Stimulated activated CD8-positive, alpha-beta memory T cell treated with anti-CD3 and anti-CD28 coated beads, Interleukin-15, amount 100 ng/mL, for 1 hour (primary cell): ENCODE measurements at regions not wholly inside any gene's neighbourhood (a gene's known extent, or its start where the extent isn't known, plus 50 kb on each side); places are given as distances from the start of the nearest gene placed in this dataset.
"Not testable (repeated sequence)": the region's sequence is repeated elsewhere in the genome, so short reads cannot be mapped to it uniquely, and the experiment has no call there.

ENCODE experiments used
- DNase-seq: peaks from one replicate; pipeline ENCODE4 v3.0.0-alpha.2; 2020; ENCODE audit warnings: low read depth

DNA sequence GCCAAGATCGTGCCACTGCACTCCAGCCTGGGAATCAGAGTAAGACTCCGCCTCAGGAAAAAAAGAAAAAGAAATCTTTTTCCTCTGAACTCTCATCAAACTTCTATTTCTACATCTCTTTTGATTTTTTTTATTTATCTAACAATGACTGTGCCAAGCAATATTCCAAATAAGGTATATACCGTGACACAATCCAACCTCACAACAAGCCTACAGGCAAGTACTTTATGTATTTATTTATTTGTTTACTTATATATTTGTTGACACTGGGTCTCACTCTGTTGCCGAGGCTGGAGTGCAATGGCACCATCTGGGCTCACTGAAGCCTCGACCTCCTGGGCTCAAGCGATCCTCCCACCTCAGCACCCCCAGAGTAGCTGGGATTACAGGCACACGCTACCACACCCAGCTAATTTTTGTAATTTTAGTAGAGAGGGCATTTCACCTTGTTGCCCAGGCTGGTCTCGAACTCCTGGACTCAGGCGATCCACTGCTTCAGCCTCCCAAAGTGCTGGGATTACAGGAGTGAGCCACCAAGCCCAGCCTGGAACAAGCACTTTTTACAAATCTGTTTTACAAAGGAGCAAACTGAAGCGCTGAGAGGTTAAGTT, 94.9 kb upstream of the CHD2 start:
- DNase-seq: no peak

DNA sequence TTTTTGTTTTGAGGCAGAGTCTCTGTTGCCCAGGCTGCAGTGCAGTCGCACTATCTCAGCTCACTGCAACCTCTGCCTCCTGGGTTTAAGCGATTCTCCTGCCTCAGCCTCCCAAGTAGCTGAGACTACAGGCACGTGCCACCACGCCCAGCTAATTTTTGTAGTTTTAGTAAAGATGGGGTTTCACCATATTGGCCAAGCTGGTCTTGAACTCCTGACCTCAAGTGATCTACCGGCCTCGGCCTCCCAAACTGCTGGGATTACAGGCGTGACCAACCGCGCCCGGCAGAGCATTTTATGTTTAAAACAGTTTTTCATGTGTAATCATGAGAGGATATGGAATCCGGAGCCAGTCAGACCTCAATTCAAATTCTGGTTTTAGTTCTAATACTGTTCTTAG, 94.0 kb upstream of the CHD2 start:
- not testable (repeated sequence) for DNase-seq

DNA sequence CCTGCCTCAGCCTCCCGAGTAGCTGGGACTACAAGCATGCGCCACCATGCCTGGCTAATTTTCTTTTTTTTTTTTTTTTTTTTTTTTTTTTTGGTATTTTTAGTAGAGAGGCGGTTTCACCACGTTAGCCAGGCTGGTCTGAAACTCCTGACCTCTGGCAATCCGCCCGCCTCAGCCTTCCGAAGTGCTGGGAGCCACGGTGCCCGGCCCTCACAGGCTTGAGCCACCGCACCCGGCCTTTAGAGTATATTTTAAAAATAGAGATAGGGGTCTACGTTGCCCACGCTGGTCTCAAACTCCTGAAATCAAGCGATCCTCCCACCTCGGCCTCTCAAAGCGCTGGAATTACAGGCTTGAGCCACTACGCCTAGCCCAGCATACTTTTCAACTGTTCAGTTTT, 93.4 kb upstream of the CHD2 start:
- DNase-seq: no peak

DNA sequence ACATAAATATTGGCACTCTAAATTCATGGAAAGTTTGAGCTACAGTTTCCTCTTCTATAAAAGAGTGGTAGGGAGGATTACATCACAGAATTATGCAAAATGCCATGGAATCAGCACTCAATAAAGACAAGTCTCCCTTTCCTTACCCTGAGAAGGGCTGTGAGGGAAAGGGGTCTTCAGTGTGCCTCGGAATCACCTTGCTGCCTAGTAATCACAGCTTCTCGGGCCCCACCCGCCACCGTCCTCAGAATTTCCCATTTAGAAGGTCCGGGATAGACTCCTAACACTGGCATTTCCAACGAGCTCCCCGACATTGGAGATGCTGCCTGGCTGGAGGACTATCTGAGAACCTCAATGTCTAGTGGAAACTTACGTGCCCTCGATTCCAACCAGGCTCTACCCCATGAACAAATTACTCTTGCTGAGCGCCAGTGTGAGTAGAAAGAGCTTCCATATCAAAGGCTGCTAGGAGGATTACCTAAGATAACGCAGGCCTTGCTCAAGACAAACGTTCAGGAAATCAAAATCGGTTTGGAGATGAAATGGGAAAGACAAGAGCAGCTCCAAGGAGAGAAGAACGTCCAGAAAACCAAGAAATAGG, 92.1 kb upstream of the CHD2 start:
- no peak for DNase-seq

DNA sequence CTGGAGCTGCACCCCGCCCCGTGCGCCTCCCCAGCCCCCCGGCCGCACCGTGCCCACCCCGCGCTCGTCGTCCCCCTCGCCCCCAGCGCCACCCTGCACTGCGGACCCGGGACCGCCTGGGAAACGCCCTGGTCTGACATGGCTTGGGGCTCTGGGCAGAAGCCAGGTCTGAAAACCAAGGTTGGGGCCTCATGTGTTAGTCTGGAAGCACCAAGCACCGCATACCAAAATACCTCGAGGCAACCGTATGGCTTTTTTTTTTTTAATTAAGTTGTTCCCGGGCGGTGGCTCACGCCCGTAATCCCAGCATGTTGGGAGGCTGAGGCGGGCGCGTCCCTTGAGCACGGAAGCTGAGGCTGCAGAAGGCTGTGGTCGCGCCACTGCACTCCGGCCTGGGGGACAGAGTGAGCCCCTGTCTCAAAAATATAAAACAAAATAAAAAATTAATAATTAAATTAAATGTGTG, 91.5 kb upstream of the CHD2 start:
- DNase-seq: no peak

DNA sequence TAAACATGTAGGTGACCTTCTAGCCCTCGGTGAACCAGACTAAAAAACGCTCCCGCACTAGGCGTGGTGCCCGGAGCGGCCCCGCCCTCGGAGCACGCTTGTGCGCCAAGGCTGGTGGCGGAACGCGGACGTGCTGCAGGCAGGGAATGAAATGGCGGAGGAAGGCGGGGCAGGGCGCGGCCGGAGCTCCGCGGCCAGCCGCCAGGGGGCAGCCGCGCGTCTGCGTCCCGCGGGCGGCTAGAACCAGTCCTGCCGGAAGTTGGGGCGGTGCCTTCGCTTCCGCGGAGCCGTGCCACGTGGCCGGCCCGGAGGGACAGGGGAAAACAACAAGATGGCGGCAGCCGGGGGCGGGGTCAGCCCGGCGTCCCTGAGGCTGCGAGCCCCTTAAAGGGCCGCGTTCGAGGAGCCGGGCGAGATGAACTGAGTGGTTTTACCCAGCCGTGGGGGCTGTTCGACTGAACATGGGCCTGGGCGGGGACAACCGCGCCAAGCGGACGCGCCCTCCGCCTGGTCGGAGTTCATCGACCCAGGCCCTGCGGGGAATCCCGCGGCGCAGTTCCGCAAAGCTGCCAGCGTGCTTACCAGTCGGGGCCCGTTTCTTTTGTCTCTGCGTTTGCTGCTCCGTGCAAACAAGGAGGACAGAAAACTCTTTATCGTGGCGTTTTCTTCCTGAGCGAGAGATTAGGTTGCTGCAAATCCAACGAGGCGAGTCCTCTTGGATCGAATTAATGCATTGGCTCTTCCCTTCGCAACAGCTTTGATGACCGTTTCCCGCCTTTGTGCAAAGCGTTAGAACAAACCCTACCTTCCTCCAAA, 90.9 kb upstream of the CHD2 start:
- peak; percentile 94 for DNase-seq

DNA sequence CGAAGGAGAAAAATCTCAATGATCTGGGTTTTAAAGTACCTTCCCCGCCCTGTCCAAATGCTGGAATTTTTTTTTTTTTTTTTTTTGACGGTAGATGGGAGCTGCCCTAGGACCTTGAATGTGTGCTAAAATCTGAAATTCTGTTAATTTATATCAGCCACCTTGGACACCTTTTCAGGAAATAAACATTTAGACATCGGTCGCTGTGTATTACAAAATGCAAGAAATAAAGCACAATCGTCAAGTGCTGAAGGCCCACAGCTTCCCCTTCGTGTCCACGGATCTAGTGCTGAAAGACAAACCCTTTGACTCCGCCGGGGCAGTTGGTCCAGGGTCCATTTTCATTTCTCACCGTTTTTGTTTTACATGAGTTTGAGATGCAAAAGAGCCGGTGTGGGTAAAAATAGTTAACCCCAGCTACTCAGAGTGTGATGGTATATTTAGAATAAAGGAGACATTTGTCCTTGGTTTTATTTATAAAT, 90.2 kb upstream of the CHD2 start:
- no peak for DNase-seq

DNA sequence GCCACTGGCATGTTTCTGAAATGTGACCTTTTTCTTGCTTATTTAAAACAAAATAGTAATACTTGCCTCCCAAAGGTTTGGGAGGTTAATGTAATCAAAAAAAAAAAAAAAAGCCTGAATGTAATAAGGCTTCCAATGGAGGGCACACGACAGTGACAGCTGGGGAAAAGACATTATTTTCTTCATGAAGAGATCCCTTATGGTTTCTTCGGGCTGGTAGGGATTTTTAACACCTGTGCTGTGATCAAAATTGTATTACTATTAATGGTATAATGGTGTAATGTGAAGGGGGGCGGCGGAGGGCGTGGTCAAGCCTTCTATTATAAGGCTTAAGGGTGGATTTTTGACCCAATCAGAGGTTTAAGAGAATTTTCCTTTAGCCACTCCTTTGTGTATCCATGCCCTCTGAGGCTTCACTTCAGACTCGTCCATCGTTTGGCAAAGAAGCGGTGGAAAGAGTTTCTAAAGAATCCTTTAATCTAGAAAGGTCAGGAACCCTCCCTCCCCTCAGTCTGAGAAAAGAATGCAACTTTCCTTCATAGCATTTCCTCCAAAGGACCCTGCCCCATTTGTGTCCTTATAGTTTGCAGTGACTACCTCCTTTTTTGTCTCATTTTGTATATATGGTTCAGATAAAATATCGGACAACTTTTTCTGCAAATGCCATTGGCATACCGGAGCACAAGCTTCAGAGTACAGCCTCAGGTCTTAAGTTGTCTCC, 89.5 kb upstream of the CHD2 start:
- DNase-seq: no peak

DNA sequence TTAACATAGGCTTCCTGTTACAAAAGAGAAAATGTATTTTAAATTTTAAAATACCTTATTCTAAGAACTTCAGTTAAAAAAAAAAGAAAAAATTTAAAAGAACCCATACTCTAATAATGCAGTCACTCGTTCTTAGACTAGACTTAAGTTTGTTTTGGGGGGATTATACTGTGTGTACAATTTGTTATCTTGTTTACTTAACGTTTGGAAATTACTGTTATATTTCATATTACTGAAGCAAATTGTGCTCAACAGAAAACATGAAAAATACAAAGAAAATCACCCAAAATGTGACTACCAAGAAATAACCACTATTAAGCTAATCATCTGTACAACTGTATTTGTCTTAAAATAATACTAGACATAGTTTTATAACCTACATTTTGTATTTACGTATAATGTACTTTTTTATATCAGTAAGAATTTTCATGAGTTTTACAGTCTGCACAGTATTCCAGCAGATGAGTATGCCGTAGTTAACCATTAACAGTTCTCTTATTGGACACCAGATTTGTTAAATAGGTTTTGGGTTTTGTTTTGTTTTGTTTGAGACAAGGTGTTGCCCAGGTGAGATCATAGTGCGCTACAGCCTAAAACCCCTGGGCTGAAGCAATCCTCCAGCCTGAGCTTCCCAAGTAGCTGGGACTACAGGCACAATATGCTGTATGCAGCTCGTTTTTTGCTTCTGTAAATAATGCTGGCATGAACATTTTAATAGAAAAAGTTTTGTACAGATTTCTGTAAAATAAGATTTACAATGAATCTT, 88.8 kb upstream of the CHD2 start:
- no peak for DNase-seq

DNA sequence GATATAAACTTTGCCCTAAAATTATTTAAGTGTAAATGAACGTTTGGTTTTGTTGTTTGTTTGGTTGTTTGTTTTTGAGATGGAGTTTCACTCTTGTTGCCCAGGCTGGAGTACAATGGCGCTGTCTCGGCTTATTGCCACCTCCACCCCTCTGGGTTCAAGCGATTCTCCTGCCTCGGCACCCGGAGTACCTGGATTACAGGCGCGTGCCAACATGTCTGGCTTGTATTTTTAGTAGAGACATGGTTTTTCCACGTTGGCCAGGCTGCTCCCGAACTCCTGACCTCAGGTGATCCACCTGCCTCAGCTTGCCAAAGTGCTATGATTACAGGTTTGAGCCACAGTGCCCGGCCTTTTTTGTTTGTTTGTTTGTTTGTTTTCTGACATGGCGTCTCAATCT, 87.9 kb upstream of the CHD2 start:
- DNase-seq: no peak

DNA sequence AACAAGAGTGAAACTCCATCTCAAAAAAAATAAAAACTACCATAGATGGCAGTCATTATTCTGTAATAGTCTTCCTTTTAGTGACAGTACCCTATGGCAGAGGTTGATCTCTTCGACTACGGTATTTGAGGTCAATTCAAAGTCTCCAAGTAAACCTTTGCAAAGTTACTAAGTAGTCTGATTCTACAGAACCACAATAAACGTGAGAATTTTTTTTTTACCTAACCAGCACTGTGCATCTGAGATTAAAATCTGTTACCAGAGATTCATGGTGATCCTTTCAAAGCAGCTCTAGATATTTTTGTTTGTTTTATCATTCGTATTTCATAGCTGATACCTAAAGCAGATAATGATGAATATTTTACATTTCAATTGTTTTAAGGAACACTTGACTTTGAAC, 86.6 kb upstream of the CHD2 start:
- DNase-seq: no peak

DNA sequence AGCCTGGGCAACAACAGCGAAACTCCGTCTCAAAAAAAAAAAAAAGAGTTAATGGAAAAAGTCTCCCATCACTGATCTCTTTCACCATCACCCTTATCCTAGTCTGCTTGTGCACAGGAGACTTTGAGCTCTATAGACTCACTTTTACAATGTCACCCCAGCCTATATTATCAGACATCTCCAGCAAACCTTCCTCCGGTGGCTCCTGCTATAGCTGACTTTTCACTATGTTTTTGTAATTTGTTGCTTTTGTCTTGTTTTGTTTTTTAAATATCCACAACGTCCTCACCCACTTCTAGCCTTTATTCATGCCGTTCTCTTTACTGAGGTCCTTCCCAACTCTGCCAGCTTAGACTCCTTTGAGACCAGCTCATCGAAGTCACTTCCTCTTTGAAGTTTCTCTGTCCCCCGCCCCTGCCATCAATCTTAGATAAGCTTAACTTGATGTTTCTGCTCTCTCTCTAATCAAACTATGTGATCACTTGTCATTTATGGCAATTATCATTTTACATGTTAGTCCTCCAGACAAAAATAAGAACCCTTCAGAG, 82.7 kb upstream of the CHD2 start:
- no peak for DNase-seq

DNA sequence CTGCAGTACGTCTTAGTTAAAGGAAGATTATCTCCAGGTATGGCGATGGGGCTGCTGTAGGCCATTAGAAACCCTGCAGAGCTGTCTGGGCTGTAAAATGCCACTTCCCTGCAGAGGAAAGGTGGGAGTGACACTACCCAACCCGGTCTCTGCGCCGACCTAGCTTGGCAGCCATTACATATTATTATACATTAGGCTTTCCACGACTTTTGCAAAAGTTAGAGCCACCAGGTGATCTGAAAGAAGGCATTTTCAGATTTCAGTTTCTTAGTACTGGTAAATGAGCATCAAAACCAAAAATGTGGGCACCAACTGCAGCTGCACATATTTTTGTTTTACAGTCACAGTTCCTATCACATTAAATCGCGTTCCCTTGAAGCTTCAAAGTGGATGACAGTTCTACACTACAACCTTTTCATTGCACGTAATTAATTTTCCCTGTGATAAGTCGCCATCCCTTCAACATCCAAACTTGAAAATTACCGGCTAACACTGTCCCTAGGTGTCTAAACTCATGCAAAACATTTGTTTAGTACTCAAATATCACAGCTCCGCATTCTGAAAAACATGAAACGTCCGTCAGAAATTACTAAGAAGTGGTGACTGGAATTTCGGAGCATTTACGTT, 81.4 kb upstream of the CHD2 start:
- DNase-seq: no peak

DNA sequence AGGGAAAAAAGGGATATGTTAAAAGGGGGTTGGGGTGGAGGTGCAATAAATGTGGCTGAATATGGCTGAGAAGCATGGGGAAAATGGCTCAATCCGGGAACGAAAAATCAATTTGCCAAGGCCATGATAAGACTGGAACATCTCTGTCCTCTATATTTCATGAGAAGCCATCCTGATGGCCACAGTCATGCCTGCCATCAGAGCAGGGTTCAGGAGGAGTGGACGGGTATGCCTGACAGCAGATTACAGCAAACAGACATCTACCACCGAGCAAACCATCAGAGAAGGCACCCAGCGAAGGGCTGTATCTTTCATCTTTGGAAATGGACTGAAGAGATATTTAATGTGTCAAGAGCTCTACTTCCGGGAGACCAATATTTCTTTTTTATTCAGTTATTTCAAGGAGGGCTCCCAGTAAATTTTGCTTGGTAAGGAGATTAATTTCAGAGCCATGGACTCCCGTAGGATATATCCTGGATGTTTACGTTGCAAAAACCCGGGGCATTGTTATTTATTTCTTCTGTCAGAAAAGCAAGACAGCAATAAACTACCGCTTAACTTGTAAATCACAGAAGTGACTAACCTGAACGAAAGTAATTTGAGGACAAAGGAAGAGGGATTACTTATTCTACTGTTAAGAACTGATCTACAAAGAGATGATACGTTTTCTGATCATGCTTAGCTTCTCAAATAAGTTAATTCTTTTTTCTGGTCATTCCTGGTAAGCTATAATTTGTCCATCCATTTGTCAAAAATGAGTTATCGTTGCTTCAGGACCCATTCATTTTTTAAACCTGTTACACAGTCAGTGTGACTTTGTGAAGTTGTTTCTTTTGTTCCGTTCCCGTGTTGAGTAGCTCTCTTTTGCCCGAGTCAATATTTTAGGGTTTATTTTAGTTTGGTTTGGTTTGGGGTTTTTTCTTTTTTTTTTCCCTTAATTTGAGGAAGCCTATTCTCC, 80.6 kb upstream of the CHD2 start:
- DNase-seq: no peak

DNA sequence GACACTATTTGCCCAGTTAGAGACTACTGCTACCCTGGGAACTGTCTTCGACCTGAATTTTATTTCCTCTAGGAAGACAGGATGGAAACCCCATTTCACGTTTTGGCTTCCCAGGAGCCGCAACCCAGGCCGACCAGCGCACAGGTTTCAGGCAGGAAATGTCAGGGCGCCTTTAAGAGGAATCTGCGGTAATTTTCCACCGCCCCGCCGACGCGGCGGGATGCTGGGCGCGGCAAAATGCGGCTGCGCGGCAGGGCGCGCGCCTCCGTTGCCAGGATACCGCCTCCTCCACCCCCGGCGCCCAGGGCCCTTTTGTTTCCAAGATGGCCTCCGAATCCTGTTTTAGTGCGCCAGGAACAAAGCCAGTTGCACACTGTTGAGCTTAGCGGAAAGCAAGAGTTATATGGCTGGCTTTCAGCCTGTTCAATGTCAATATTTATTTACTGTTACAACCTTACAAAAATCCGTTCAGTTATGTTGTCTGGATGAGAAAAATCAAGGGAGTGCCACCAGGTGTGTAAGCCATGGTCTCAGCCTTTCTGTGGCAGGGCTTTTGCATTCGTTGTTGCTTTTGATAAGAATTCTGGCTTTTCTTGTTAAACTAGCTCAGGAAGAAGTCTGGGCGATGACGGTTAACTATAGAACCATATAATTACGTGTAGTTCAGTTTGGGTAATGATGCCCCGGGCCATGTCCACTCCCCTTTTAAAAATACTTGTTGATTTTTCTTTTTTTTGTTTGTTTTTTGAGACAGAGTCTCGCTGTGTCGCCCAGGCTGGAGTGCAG, 79.7 kb upstream of the CHD2 start:
- peak; percentile 67 for DNase-seq

DNA sequence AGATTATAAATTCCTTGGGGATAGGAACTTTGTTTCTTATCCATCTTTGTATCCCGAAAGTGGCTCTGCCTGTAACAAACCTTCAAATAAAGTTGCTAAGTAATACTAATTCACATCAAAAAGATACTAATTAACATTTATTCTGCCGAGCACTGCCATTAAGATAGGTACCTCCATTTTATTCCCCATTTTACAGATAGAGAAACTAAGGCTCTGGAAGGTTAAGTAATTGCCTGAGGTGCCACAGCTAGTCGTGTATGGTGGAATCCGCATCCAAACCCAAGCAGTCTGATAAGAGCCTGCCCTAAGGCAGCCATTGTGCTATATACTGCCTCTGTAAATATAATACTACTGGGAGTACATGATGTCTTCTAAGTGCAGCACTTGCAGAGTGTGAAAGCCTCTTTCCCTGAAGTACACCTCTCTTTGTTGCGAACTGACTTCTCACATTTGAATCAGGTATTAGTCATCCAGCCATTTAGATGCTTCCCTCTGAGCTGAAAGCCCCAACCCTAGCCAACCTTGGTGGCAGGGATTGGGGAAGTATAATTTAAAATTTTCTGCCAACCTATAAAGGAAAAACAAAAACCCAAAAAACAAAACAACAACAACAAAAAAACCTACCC, 78.5 kb upstream of the CHD2 start:
- no peak for DNase-seq

DNA sequence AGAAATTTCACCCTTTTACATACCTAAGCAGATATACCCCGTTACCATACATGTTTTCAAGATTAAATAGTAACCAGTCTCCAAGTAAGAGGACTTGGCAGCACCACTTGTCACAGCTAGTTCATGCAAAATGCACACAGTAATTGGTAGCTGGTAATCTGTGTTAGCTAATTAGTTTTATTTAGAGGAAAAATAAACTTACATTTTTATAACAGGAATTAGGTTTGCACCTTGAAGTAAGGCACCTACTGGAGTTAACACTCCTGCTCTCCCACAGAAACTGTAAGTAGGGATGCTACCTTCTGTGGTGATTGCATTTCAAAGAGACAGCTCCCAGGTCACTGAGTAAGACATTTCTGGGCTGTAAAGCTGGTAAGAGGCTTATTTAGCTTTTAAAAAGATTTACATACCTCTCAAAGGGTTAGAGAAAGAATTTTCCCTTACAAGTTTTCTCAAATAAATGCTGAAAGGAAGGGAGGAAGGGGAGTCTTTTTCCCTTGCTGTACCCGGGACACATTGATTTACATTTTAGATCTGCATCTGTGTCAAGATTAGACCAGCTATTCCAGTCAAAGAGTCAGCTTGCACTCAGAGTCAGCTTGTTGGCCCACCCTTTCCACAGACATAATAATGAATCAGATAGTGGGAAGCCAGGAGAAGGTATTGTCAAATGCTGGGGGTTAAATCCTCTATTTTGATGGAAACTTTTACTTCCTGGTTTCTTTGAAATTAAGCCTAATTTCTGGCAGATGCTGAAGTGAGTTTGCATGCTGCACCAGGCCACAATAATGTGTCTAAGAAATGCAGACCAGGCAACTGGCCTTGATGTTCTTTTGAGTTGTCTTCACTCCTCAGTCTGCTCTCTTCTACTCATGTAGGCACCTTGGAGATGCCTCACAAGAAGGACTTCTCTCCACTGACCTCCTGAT, 77.6 kb upstream of the CHD2 start:
- DNase-seq: no peak
